ENCODE measurements at regions not wholly inside any gene's neighbourhood (a gene's known extent, or its start where the extent isn't known, plus 50 kb on each side); places are given as distances from the start of the nearest gene placed in this dataset.

GRCh38 chr2:204356151-204356641 lies 189.1 kb upstream of the PARD3B start:
- TF ChIP-seq POLR2A (IDR thresholded peaks at IDR 0.05): no peak
- TF ChIP-seq CTCF (IDR thresholded peaks at IDR 0.05): no peak

Data from uterus (tissue), 2 donors.